K562 (cell line): ENCODE measurements at regions not wholly inside any gene's neighbourhood (a gene's known extent, or its start where the extent isn't known, plus 50 kb on each side); places are given as distances from the start of the nearest gene placed in this dataset.

Source experiments
- ATAC-seq: fragments of 200-7000 bp; cut with Tn5 transposase; 3 replicates; pipeline ENCODE4 v1.9.1; 2020; ENCODE audit warnings: moderate library complexity
- BruUV-seq: library from RNA; stranded (reverse); fragments of 400-500 nt; replicated peaks from 2 replicates; lab custom pipeline; 2021; lab: Mats Ljungman, UMichigan
- CTCF ChIA-PET: fragments of 300-600 bp; formaldehyde crosslinking; extraction: SDS; loops from one replicate; lab custom pipeline; 2021; ENCODE audit warnings: low intra/inter-chr PET ratio; lab: Yijun Ruan, JAX
- POLR2A ChIA-PET: fragments of 300-600, 350-650 bp; sonication (Branson Sonifier 250); formaldehyde crosslinking; extraction: SDS; loops from one replicate; lab custom pipeline; 2021; ENCODE audit warnings: antibody characterized with exemption, inconsistent platforms; lab: Yijun Ruan, JAX
- DNase-seq, 4 experiments: peaks; one replicate each; pipeline versions ENCODE4 v3.0.0 to v3.0.0-alpha.2; 2011 to 2018; ENCODE audit warnings: low spot score in 3 of 4, mixed read lengths in 3 of 4; ENCODE audit errors: extremely low read depth in 1 of 4
- FAIRE-seq: peaks from 2 replicates; lab custom pipeline; 2011; peaks lifted over from hg19 to GRCh38; lab: Jason Lieb, UNC
- H2AFZ ChIP-seq: 2 replicates; pipeline ENCODE4 v1.6.0; 2011; ENCODE audit warnings: low read depth, low read length, control low read depth, inconsistent platforms
- H3K27ac ChIP-seq: fragments of 200-600 bp; 3 replicates; pipeline ENCODE4 v1.8.0; 2011; ENCODE audit warnings: low read depth, mild to moderate bottlenecking, control low read depth, inconsistent platforms, low read length, moderate library complexity, mixed read lengths; ENCODE audit errors: extremely low read depth
- H3K27me3 ChIP-seq, 2 experiments: fragments of 300-600 bp in 1 of 2; 2 replicates in 1 of 2; 3 replicates in 1 of 2; pipeline versions ENCODE4 v1.6.0 to v1.8.0; 2011; ENCODE audit warnings: inconsistent platforms in 2 of 2, low read length in 2 of 2, mild to moderate bottlenecking in 1 of 2, mixed read lengths in 1 of 2, moderate library complexity in 1 of 2; ENCODE audit not compliant: control insufficient read depth in 2 of 2, insufficient read depth in 2 of 2
- H3K36me3 ChIP-seq: fragments of 300-600 bp; 3 replicates; pipeline ENCODE4 v1.8.0; 2011; ENCODE audit warnings: mild to moderate bottlenecking, low read length, inconsistent platforms; ENCODE audit not compliant: control insufficient read depth, insufficient read depth
- H3K4me1 ChIP-seq, 2 experiments: fragments of 200-600 bp in 1 of 2; replicated peaks in 1 of 2; 2 replicates in 1 of 2; 3 replicates in 1 of 2; pipeline versions ENCODE4 v1.5.1 to v1.8.0; 2011; ENCODE audit warnings: inconsistent platforms in 2 of 2, low read length in 2 of 2, mild to moderate bottlenecking in 1 of 2, mixed read lengths in 1 of 2, moderate library complexity in 1 of 2; ENCODE audit not compliant: control insufficient read depth in 2 of 2, insufficient read depth in 2 of 2
- H3K4me2 ChIP-seq: 2 replicates; pipeline ENCODE4 v1.6.1; 2011; ENCODE audit warnings: low read length, control low read depth, inconsistent platforms, mixed read lengths; ENCODE audit not compliant: insufficient read depth
- H3K4me3 ChIP-seq: fragments of 200-600 bp; sonication (generic), shearing (Covaris generic); 2 replicates; pipeline ENCODE4 v1.5.1; 2016; ENCODE audit warnings: control low read depth, inconsistent platforms
- H3K79me2 ChIP-seq: fragments of 200-600 bp; 3 replicates; pipeline ENCODE4 v1.8.0; 2011; ENCODE audit warnings: low read length, inconsistent platforms; ENCODE audit not compliant: control insufficient read depth, insufficient read depth
- H3K9ac ChIP-seq, 2 experiments: 2 replicates each; pipeline versions ENCODE4 v1.6.0 to v1.6.1; 2011; ENCODE audit warnings: low read depth in 2 of 2, low read length in 2 of 2, control low read depth in 1 of 2, inconsistent platforms in 1 of 2, mild to moderate bottlenecking in 1 of 2, mixed read lengths in 1 of 2; ENCODE audit not compliant: insufficient read depth in 1 of 2
- H3K9me1 ChIP-seq: one replicate; pipeline ENCODE4 v1.6.0; 2011; ENCODE audit warnings: inconsistent platforms, mild to moderate bottlenecking, low read length, moderate library complexity; ENCODE audit not compliant: control insufficient read depth, insufficient read depth
- H3K9me3 ChIP-seq: replicated peaks from 2 replicates; pipeline ENCODE4 v1.5.1; 2011; ENCODE audit warnings: low read depth, low read length, inconsistent platforms; ENCODE audit not compliant: control insufficient read depth, insufficient read depth
- H4K20me1 ChIP-seq: replicated peaks from 2 replicates; pipeline ENCODE4 v1.6.1; 2011; ENCODE audit warnings: low read length, inconsistent platforms, mixed read lengths; ENCODE audit not compliant: control insufficient read depth, insufficient read depth
- HLTF ChIP-seq: fragments of 450-650 bp; IDR thresholded peaks from 2 replicates; pipeline ENCODE4 v1.6.1; 2016
- HMBOX1 ChIP-seq: sonication (generic); IDR thresholded peaks from 2 replicates; pipeline ENCODE4 v1.6.1; 2016
- RHOXF2B ChIP-seq: fragments of 250-450 bp; sonication (Bioruptor Pico); conservative IDR thresholded peaks from 2 replicates; pipeline ENCODE4 v1.5.1; 2021
- WHSC1 ChIP-seq: IDR thresholded peaks from one replicate; pipeline ENCODE4 v1.6.1; 2012; ENCODE audit warnings: low read length, control low read depth, inconsistent platforms
- XRCC3 ChIP-seq: fragments of 450-650 bp; IDR thresholded peaks from 2 replicates; pipeline ENCODE4 v1.6.1; 2017; ENCODE audit warnings: mild to moderate bottlenecking, moderate library complexity
- ZFP30 ChIP-seq: fragments of 250-450 bp; sonication (Bioruptor Pico); IDR thresholded peaks from 2 replicates; pipeline ENCODE4 v1.8.0; 2022; ENCODE audit warnings: moderate library complexity, mild to moderate bottlenecking, inconsistent platforms, borderline replicate concordance
- WGBS: fragments of 100-300 bp; shearing (Covaris generic); methylation state at CpG from one replicate; pipeline ENCODE4 v1.1.6; 2016; ENCODE audit warnings: low coverage, mixed read lengths; ENCODE audit not compliant: insufficient coverage; ENCODE audit errors: missing lambda C conversion rate; 5-methylcytosine and 5-hydroxymethylcytosine counted together
- in situ Hi-C: fragments of 300-500 bp; cut with MboI; formaldehyde crosslinking; loops from 4 replicates; pipeline ENCODE4 v1.15.0; 2018; ENCODE audit warnings: inconsistent platforms, mixed read lengths
- intact Hi-C: fragments of 100-400 bp; cut with micrococcal nuclease; formaldehyde crosslinking; loops from 2 replicates; pipeline ENCODE4 v1.14.2; 2022

GRCh38 chr13:99061411-99061810 is 83.5 kb upstream of the DOCK9 start:
- WGBS = 15% methylated on average over 2 of the region's 4 CpGs
- Histone ChIP-seq H4K20me1 (no peaks in the 10 kb centered on the region), H3K4me1 (peaks cover 25 to 63% of the 10 kb centered on the region in 2 experiments), H3K9ac (no peak overlapping the region), H3K36me3 (no peaks in the 10 kb centered on the region), H3K9me1 (no peaks in the 10 kb centered on the region), H3K4me2 (no peak overlapping the region; the same call in 1 of the 2 replicates), H2AFZ (no peak overlapping the region), H3K27me3 (no peaks in the 10 kb centered on the region), H3K79me2 (peaks cover 55% of the 10 kb centered on the region), H3K27ac (no peak overlapping the region), H3K9me3 (no peaks in the 10 kb centered on the region), H3K4me3 (no peak overlapping the region)
- CTCF ChIA-PET = no interaction called here
- in situ Hi-C loops (no loop called here), intact Hi-C loops (no loop called here)
- POLR2A ChIA-PET = interaction anchor here (0.6 to 0.7 kb wide), 2 partner anchors 11 to 59 kb away, joined by 3 read pairs; no protein-coding TSS in a partner anchor
- DNase-seq = no peak
- FAIRE-seq = no peak
- no peak for ATAC-seq
- BruUV-seq = no TSS peak
- TF ChIP-seq HMBOX1 (peak; percentile 46), HLTF (no peak)

- no peaks in the 10 kb centered on the region for H3K36me3 ChIP-seq
- intact Hi-C loops (no loop called here), in situ Hi-C loops (no loop called here)
- BruUV-seq = no TSS peak
- DNase-seq (no peak), ATAC-seq (no peak)
- H3K27ac ChIP-seq = no peak overlapping the region
- POLR2A ChIA-PET = no interaction called here
- no peaks in the 10 kb centered on the region for H3K27me3 ChIP-seq
- H3K9ac ChIP-seq = no peak overlapping the region
- H4K20me1 ChIP-seq = no peaks in the 10 kb centered on the region
- H3K9me1 ChIP-seq = no peaks in the 10 kb centered on the region
- H3K4me3 ChIP-seq = no peak overlapping the region
- H3K4me2 ChIP-seq = no peak overlapping the region
- TF ChIP-seq XRCC3 (no peak), ZFP30 (CRISPR knock-in tag) (no peak), RHOXF2B (CRISPR knock-in tag) (no peak), WHSC1 (no peak)
- TF ChIP-seq, all 486 proteins: peak for 0
- no peaks in the 10 kb centered on the region for H3K9me3 ChIP-seq
- FAIRE-seq = no peak
- peaks cover 43% of the 10 kb centered on the region for H3K79me2 ChIP-seq
- WGBS = 89% methylated on average over 10 of the region's 10 CpGs
- H2AFZ ChIP-seq = no peak overlapping the region
- H3K4me1 ChIP-seq = peaks cover 19 to 60% of the 10 kb centered on the region in 2 experiments
- CTCF ChIA-PET = no interaction called here
Measured at GRCh38 chr13:99062593-99062992, 84.7 kb upstream of the DOCK9 start.
